ENCODE measurements at regions not wholly inside any gene's neighbourhood (a gene's known extent, or its start where the extent isn't known, plus 50 kb on each side); places are given as distances from the start of the nearest gene placed in this dataset.

GRCh38 chr22:34476762-34477161 is 556.5 kb upstream of the LARGE1 start:
- TF ChIP-seq, protein P1, sequence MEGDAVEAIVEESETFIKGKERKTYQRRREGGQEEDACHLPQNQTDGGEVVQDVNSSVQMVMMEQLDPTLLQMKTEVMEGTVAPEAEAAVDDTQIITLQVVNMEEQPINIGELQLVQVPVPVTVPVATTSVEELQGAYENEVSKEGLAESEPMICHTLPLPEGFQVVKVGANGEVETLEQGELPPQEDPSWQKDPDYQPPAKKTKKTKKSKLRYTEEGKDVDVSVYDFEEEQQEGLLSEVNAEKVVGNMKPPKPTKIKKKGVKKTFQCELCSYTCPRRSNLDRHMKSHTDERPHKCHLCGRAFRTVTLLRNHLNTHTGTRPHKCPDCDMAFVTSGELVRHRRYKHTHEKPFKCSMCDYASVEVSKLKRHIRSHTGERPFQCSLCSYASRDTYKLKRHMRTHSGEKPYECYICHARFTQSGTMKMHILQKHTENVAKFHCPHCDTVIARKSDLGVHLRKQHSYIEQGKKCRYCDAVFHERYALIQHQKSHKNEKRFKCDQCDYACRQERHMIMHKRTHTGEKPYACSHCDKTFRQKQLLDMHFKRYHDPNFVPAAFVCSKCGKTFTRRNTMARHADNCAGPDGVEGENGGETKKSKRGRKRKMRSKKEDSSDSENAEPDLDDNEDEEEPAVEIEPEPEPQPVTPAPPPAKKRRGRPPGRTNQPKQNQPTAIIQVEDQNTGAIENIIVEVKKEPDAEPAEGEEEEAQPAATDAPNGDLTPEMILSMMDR (IDR thresholded peaks at IDR 0.05; ENCODE audit: low read depth, low read length) = no peak
- no peak overlapping the region for H3K4me3 ChIP-seq (ENCODE audit: low read depth, low read length)

GRCh38 chr22:34481090-34481489 is 560.8 kb upstream of the LARGE1 start:
- no peak overlapping the region for H3K4me3 ChIP-seq (ENCODE audit: low read depth, low read length)
- TF ChIP-seq, protein P1 (IDR thresholded peaks at IDR 0.05; ENCODE audit: low read depth, low read length) = no peak

- TF ChIP-seq, protein P1 (IDR thresholded peaks at IDR 0.05; ENCODE audit: low read depth, low read length) = no peak
- H3K4me3 ChIP-seq (ENCODE audit: low read depth, low read length) = no peak overlapping the region
Observed at GRCh38 chr22:34486381-34486780, 566.1 kb upstream of the LARGE1 start.

DNA sequence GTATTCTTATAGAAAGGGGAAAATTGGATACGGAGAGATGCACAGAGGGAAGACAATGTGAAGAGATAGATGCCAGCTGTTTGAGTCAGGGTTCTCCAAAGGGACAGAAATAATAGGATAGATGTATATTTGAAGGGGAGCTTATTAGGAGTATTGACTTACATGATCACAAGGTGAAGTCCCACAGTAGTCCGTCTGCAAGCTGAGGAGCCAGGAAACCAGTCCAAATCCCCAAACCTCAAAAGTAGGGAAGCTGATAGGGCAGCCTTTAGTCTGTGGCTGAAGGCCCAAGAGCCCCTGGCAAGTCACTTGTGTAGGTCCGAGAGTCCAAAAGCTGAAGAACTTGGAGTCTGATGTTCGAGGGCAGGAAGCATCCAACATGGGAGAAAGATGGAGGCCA is 569.6 kb upstream of the LARGE1 start:
- TF ChIP-seq, protein P1 (IDR thresholded peaks at IDR 0.05; ENCODE audit: low read depth, low read length) = no peak
- H3K4me3 ChIP-seq (ENCODE audit: low read depth, low read length) = no peak overlapping the region

GRCh38 chr22:34490886-34491285 is 570.6 kb upstream of the LARGE1 start:
- TF ChIP-seq, protein P1 (IDR thresholded peaks at IDR 0.05; ENCODE audit: low read depth, low read length) = no peak
- no peak overlapping the region for H3K4me3 ChIP-seq (ENCODE audit: low read depth, low read length)

DNA sequence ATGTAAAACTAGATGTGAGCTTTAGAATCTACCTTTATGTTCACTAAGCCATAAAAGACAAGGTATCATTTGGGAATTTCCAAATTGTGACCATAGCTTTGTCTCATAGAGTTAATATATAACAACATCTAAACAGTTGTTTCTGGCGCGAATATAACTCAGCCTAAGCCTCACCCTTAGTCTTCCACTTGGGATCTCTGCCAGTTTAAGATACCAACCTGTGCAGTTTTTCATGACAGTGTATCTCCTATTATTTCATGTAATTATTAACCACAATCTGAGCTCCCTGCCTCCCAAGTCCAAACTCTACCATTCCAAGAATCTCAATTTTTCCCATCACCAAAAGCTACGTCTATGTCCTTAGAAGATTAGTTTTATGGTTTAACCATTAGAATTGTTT is 572.5 kb upstream of the ISX start:
- TF ChIP-seq, protein P1 (IDR thresholded peaks at IDR 0.05; ENCODE audit: low read depth, low read length) = no peak

GRCh38 chr22:34501366-34501965 is 564.5 kb upstream of the ISX start:
- TF ChIP-seq, protein P1 (IDR thresholded peaks at IDR 0.05; ENCODE audit: low read depth, low read length) = no peak
- H3K4me3 ChIP-seq (ENCODE audit: low read depth, low read length) = no peak overlapping the region

More for the DNA sequence above, 572.5 kb upstream of the ISX start:
- no peak overlapping the region for H3K4me3 ChIP-seq (ENCODE audit: low read depth, low read length)
